ENCODE measurements at regions not wholly inside any gene's neighbourhood (a gene's known extent, or its start where the extent isn't known, plus 50 kb on each side); places are given as distances from the start of the nearest gene placed in this dataset.

- DNase-seq (ENCODE audit: low read depth, low spot score) (no peak), FAIRE-seq (no peak)
- no peak overlapping the region for H3K9ac ChIP-seq (ENCODE audit: control insufficient read depth, extremely low read depth, insufficient read depth, low read length)
- no peak overlapping the region for H3K27ac ChIP-seq (ENCODE audit: control insufficient read depth, insufficient read depth, low read length)
- H2AFZ ChIP-seq (ENCODE audit: control insufficient read depth, low read length) = no peak overlapping the region
- dilution Hi-C loops (cut with MboI; ENCODE audit: extremely low pct_ligation_motif_present, low sequenced_read_pairs) = no loop called here
- no peak overlapping the region for H3K4me3 ChIP-seq (ENCODE audit: control insufficient read depth in 2 of 3, extremely low read depth in 1 of 3, insufficient read depth in 2 of 3, low read depth in 1 of 3, low read length in 3 of 3)
- no peaks in the 10 kb centered on the region for H3K27me3 ChIP-seq (ENCODE audit: control insufficient read depth, extremely low read depth, insufficient read depth, low read length)
- no peaks in the 10 kb centered on the region for H3K9me3 ChIP-seq (ENCODE audit: control insufficient read depth, low read depth, low read length)
- TF ChIP-seq CTCF (optimal IDR thresholded peaks at IDR 0.05 in 1 of 3, IDR thresholded peaks at IDR 0.05 in 1 of 3, conservative IDR thresholded peaks at IDR 0.05 in 1 of 3; ENCODE audit: extremely low read depth in 1 of 3, insufficient read depth in 2 of 3, low read length in 3 of 3) (no peak), EZH2 (IDR thresholded peaks at IDR 0.05; ENCODE audit: low read length) (no peak)
- H3K4me1 ChIP-seq (ENCODE audit: control insufficient read depth, extremely low read depth, insufficient read depth, low read length) = no peaks in the 10 kb centered on the region
- H4K20me1 ChIP-seq (ENCODE audit: control insufficient read depth, extremely low read depth, insufficient read depth, low read length) = no peaks in the 10 kb centered on the region
- H3K9me1 ChIP-seq (ENCODE audit: control insufficient read depth, extremely low read depth, insufficient read depth, low read length) = no peaks in the 10 kb centered on the region
- no peak overlapping the region for H3K4me2 ChIP-seq (ENCODE audit: control insufficient read depth, extremely low read depth, insufficient read depth, low read depth, low read length)
- no peaks in the 10 kb centered on the region for H3K36me3 ChIP-seq (ENCODE audit: control insufficient read depth in 2 of 2, extremely low read depth in 1 of 2, insufficient read depth in 2 of 2, low read length in 2 of 2)
- no peaks in the 10 kb centered on the region for H3K79me2 ChIP-seq (ENCODE audit: control insufficient read depth, insufficient read depth, low read length)
Observed at GRCh38 chr22:27467711-27468110, 333.8 kb downstream of the MN1 start.

- DNase-seq (ENCODE audit: low read depth, low spot score) = no peak
- H3K4me1 ChIP-seq (ENCODE audit: control insufficient read depth, extremely low read depth, insufficient read depth, low read length) = peaks cover 9% of the 10 kb centered on the region
- no peak for FAIRE-seq
- dilution Hi-C loops (cut with MboI; ENCODE audit: extremely low pct_ligation_motif_present, low sequenced_read_pairs) = no loop called here
- H3K4me3 ChIP-seq (ENCODE audit: control insufficient read depth in 2 of 3, extremely low read depth in 1 of 3, insufficient read depth in 2 of 3, low read depth in 1 of 3, low read length in 3 of 3) = no peak overlapping the region
- H3K27me3 ChIP-seq (ENCODE audit: control insufficient read depth, extremely low read depth, insufficient read depth, low read length) = no peaks in the 10 kb centered on the region
- no peak for TF ChIP-seq CTCF (optimal IDR thresholded peaks at IDR 0.05 in 1 of 3, IDR thresholded peaks at IDR 0.05 in 1 of 3, conservative IDR thresholded peaks at IDR 0.05 in 1 of 3; ENCODE audit: extremely low read depth in 1 of 3, insufficient read depth in 2 of 3, low read length in 3 of 3)
- TF ChIP-seq EZH2 (IDR thresholded peaks at IDR 0.05; ENCODE audit: low read length) = no peak
- no peak overlapping the region for H2AFZ ChIP-seq (ENCODE audit: control insufficient read depth, low read length)
- no peaks in the 10 kb centered on the region for H4K20me1 ChIP-seq (ENCODE audit: control insufficient read depth, extremely low read depth, insufficient read depth, low read length)
- H3K79me2 ChIP-seq (ENCODE audit: control insufficient read depth, insufficient read depth, low read length) = no peaks in the 10 kb centered on the region
- no peaks in the 10 kb centered on the region for H3K9me1 ChIP-seq (ENCODE audit: control insufficient read depth, extremely low read depth, insufficient read depth, low read length)
- no peak overlapping the region for H3K4me2 ChIP-seq (ENCODE audit: control insufficient read depth, extremely low read depth, insufficient read depth, low read depth, low read length)
- H3K27ac ChIP-seq (ENCODE audit: control insufficient read depth, insufficient read depth, low read length) = no peak overlapping the region
- no peaks in the 10 kb centered on the region for H3K9me3 ChIP-seq (ENCODE audit: control insufficient read depth, low read depth, low read length)
- H3K9ac ChIP-seq (ENCODE audit: control insufficient read depth, extremely low read depth, insufficient read depth, low read length) = no peak overlapping the region
- no peaks in the 10 kb centered on the region for H3K36me3 ChIP-seq (ENCODE audit: control insufficient read depth in 2 of 2, extremely low read depth in 1 of 2, insufficient read depth in 2 of 2, low read length in 2 of 2)
Observed at GRCh38 chr22:27468712-27469111, 332.8 kb downstream of the MN1 start.

All from keratinocyte (primary cell).